Brain microvascular endothelial cell (primary cell): ENCODE measurements at regions not wholly inside any gene's neighbourhood (a gene's known extent, or its start where the extent isn't known, plus 50 kb on each side); places are given as distances from the start of the nearest gene placed in this dataset.

Source experiments
- DNase-seq: peaks from one replicate; pipeline ENCODE4 v3.0.0-alpha.2; 2020
- H3K27ac ChIP-seq: fragments of 250-450 bp; sonication (Bioruptor Pico); 2 replicates; pipeline ENCODE4 v1.5.1; 2020; ENCODE audit warnings: mild to moderate bottlenecking, moderate library complexity
- H3K27me3 ChIP-seq: fragments of 250-450 bp; sonication (Bioruptor Pico); replicated peaks from 2 replicates; pipeline ENCODE4 v1.5.1; 2020; ENCODE audit warnings: mild to moderate bottlenecking
- H3K36me3 ChIP-seq: fragments of 250-450 bp; sonication (Bioruptor Pico); replicated peaks from 2 replicates; pipeline ENCODE4 v1.5.1; 2020; ENCODE audit warnings: mild to moderate bottlenecking
- H3K4me3 ChIP-seq: 2 replicates; pipeline ENCODE4 v1.5.1; 2011; ENCODE audit warnings: low read depth, mild to moderate bottlenecking, control low read depth, low read length, moderate library complexity
- CTCF ChIP-seq: IDR thresholded peaks from 2 replicates; pipeline ENCODE4 v1.5.1; 2011; ENCODE audit warnings: low read depth, mild to moderate bottlenecking, moderate library complexity, low read length, control low read depth, inconsistent platforms; ENCODE audit errors: missing control alignments
- in situ Hi-C: cut with HindIII; loops from 2 replicates; pipeline ENCODE4 v1.10.0; 2017; ENCODE audit warnings: low sequenced_read_pairs, low pct_ligation_motif_present

GRCh38 chr4:63906660-63907183 is 502.5 kb downstream of the TECRL start:
- no peak overlapping the region for H3K4me3 ChIP-seq
- TF ChIP-seq CTCF = no peak
- no peak overlapping the region for H3K27ac ChIP-seq
- no peak for DNase-seq
- no peaks in the 10 kb centered on the region for H3K36me3 ChIP-seq
- H3K27me3 ChIP-seq = no peaks in the 10 kb centered on the region
- in situ Hi-C loops = no loop called here

- Histone ChIP-seq H3K4me3 (no peak overlapping the region), H3K27ac (no peak overlapping the region), H3K36me3 (no peaks in the 10 kb centered on the region), H3K27me3 (no peaks in the 10 kb centered on the region)
- TF ChIP-seq CTCF = no peak
- in situ Hi-C loops = no loop called here
- no peak for DNase-seq
These were observed 505.0 kb downstream of the TECRL start for GRCh38 chr4:63904201-63904600.

- DNase-seq = no peak
- Histone ChIP-seq H3K4me3 (no peak overlapping the region), H3K27ac (no peak overlapping the region), H3K36me3 (no peaks in the 10 kb centered on the region), H3K27me3 (no peaks in the 10 kb centered on the region)
- no peak for TF ChIP-seq CTCF
- in situ Hi-C loops = no loop called here
These were observed 507.9 kb downstream of the TECRL start for GRCh38 chr4:63901304-63901703.

GRCh38 chr4:63898961-63899360 is 510.3 kb downstream of the TECRL start:
- Histone ChIP-seq H3K27ac (no peak overlapping the region), H3K27me3 (no peaks in the 10 kb centered on the region), H3K36me3 (no peaks in the 10 kb centered on the region), H3K4me3 (no peak overlapping the region)
- DNase-seq = no peak
- in situ Hi-C loops = no loop called here
- TF ChIP-seq CTCF = no peak

- TF ChIP-seq CTCF = no peak
- in situ Hi-C loops = no loop called here
- no peak overlapping the region for H3K27ac ChIP-seq
These were observed 515.1 kb downstream of the TECRL start for GRCh38 chr4:63894161-63894560.

GRCh38 chr4:63869370-63869769 is 539.9 kb downstream of the TECRL start:
- H3K36me3 ChIP-seq = no peaks in the 10 kb centered on the region
- TF ChIP-seq CTCF = no peak
- in situ Hi-C loops = no loop called here
- H3K27ac ChIP-seq = no peak overlapping the region
- H3K4me3 ChIP-seq = no peak overlapping the region
- DNase-seq = no peak
- H3K27me3 ChIP-seq = no peaks in the 10 kb centered on the region

More at GRCh38 chr4:63894161-63894560, 515.1 kb downstream of the TECRL start:
- DNase-seq = no peak
- no peaks in the 10 kb centered on the region for H3K27me3 ChIP-seq
- no peak overlapping the region for H3K4me3 ChIP-seq
- H3K36me3 ChIP-seq = no peaks in the 10 kb centered on the region
